Fibroblast of skin of right biceps (primary cell): ENCODE measurements at regions not wholly inside any gene's neighbourhood (a gene's known extent, or its start where the extent isn't known, plus 50 kb on each side); places are given as distances from the start of the nearest gene placed in this dataset.

Experiments
- DNase-seq: peaks from one replicate; pipeline ENCODE4 v3.0.0-alpha.2; 2013

- no peak for DNase-seq
Observed at GRCh38 chr15:69505956-69506556, 53.4 kb downstream of the RPLP1 start.

DNA sequence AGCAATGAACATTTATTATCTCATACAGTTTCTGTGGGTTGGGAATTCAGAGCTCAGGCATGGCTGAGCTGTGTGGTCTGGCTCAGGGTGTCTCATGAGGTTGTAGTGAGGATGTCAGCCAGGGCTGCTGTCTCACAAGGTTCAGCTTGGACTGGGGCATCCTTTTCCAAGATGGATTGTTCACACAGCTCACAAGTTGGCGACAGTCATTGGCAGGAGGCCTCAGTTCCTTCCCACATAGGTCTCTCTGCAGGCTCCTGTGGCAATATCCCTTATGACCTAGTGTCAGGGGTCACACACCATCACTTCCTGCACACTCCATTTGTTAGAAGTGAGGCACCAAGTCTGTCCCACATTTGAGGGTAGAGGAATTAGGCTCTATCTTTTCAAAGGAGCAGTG lies 56.0 kb downstream of the RPLP1 start:
- no peak for DNase-seq

- peak; percentile 17 for DNase-seq
Observed at GRCh38 chr15:69509131-69509530, 56.5 kb downstream of the RPLP1 start.

GRCh38 chr15:69510556-69510955 lies 57.9 kb downstream of the RPLP1 start:
- no peak for DNase-seq

DNA sequence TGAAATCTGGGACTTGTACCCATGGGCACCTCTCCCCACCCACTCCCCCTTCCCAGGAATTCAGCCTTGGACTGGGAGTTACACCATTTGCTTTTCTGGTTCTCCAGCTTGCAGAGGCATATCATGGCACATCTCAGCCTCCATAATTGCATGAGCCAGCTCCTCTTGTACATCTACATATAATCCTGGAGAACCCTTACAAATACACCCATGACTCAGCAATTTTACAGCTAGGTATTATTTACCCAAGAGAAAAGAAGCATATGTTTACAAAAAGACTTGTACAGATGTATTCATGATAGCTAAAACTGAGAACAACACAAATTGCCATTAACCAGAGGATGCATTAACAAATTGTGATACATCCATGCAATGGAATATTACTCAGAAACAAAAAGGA lies 58.4 kb downstream of the RPLP1 start:
- no peak for DNase-seq

- DNase-seq: no peak
Observed at GRCh38 chr15:69511716-69512340, 59.2 kb downstream of the RPLP1 start.

DNA sequence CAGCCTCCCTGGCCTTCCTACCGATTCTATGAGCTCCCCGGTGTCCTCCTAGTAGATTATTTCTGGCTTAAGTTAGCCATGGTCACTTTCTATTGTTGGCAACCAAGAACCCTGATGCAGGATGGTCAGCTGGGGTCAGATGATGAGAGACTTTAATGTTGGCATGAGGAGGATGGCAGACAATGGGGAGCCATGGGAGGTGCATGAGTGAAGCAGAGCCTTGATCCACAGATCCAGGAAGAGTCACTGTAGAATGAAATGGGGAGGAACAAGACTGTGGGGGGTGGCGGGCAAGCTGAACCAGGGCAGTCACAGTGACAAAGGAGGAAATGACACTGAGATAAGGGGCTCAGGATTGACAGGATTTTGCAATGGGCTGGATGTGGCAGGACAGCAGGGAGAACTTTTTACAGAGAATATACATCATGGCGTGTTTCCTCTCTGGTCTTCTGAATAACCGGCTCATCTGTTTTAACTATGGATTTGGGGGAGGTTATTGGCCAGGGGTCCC lies 60.9 kb downstream of the RPLP1 start:
- no peak for DNase-seq

GRCh38 chr15:69513986-69514385 lies 61.4 kb downstream of the RPLP1 start:
- DNase-seq: no peak

DNA sequence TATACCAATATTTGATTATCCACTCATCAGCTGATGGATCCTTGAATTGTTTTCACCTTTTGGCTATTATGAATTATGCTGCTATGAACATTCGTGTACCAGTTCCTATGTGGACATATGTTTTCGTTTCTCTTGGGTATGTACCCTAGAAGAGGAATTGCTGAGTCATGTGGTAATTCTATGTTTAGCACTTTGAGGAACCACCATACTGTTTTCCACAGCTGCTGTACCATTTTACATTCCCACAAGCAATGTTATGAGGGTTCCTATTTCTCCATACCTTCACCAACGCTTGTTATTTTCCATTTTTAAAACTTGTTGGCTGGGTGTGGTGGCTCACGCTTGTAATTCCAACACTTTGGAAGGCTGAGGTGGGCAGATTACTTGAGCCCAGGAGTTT lies 62.9 kb downstream of the RPLP1 start:
- no peak for DNase-seq

DNA sequence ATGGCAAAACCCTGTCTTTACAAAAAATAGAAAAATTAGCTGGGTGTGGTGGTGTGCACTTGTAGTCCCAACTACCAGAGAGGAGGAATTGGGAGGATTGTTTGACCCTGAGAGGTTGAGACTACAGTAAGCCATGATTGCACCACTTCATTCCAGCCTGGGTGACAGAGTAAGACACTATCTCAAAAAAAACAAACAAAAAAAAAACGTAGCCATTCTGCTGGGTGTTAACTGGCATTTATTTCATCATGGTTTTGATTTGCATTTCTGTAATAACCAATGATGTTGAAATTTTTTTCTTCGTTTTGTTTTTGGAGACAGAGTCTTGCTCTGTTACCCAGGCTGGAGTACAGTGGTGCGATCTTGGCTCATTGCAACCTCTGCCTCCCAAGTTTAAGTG lies 63.3 kb downstream of the RPLP1 start:
- DNase-seq: no peak

DNA sequence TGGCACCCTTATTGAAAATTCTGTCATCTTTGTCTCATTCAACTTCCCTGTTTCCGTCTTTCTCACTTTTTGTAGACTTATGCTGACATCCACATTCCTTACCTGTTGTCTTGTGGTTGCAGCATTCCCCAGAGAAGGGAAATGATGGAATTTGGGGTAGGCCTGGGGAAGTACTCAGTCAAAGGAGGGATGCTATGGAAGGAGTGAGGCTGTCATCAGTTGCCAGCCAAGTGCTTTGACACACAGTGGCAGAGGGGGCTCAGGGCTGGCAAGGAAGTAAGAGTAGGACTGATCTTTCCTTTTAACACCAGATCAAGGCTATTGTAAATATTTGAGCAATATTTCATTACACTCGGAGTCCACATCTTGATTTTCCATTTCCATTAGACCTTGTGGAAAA lies 64.4 kb downstream of the RPLP1 start:
- DNase-seq: peak; percentile 24

- no peak for DNase-seq
Observed at GRCh38 chr15:69518806-69519205, 66.2 kb downstream of the RPLP1 start.

GRCh38 chr15:69520067-69520466 lies 67.4 kb downstream of the RPLP1 start:
- no peak for DNase-seq

DNA sequence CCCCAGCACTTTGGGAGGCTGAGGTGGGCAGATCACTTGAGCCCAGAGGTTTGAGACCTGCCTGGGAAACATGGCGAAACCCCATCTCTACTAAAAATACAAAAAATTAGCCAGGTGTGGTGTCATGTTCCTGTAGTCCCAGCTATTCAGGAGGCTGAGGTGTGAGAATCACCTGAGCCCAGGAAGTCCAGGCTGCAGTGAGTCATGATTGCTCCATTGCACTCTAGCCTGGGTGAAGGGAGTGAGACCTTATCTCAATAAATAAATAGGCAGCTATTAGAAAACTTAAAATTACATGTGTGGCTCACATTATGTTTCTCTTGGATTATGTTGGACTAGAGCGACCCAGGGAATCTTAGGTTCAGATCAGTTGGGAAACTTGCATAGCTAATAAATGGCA lies 69.7 kb downstream of the RPLP1 start:
- no peak for DNase-seq

DNA sequence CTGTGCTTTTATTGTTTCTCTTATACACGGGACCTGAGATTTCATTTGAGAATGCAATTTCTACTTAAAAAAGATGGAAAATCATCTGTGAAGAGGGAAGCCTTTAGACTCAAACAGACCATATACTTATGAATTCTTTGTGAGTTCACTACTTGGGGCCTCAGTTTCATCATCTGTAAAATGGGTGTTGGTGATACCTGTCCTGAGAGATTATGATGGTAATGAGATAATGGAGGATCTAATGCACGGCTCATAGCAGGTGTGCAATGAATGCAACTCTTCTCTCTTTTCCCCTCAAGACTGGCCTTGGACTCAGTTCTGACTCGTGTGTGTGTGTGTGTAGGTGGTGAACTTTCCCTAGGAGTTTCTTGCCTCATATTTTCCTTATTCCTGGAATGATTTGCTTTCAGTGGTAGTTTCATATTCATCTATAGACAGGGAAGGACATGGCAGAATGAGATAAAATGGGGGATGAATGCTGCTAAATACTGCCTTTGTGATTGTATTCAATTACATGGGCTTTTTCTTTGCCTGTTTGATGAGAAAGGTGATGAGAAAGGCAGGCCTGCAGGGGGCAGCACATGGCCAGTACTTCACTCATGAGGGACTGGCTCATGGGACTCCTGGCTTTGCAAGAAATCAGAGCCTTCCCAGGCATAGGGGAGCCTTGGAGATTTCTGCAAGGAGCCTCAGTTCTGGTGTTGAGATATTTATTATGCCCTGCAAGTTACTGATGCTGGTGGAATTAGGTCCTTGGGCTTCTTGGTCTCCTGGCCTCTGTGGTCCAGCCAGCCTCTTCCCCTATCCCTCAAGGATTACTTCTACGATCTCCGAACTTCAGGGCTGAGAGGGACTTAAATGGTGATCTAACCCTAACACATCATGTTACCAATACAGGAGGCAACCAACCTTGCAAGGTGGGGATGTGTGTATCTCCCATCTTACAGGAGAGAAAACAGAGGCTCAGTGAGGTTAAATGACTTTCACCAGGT lies 70.7 kb downstream of the RPLP1 start:
- DNase-seq: peak; percentile 75

GRCh38 chr15:69524296-69524695 lies 71.7 kb downstream of the RPLP1 start:
- DNase-seq: no peak

DNA sequence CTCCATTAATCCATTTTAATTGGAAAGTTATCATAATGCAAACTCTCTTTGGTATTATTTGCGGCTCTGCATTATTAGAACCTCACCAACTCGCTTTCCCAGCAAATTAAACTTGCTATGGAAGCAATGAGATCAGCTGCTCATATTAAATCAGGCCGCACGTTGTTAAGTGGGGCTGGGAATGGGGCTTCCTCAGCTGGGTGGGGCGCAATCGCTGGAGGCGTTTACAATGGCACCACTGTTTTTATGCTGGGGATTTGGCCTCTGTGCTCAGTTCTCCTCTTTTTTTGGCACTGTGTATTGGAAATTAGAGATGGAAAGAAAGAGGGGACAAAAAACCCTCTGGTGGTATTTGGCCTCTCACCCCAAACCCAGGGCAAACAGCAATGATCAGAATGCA lies 72.2 kb downstream of the RPLP1 start:
- no peak for DNase-seq

GRCh38 chr15:69525543-69525942 lies 72.9 kb downstream of the RPLP1 start:
- DNase-seq: no peak

DNA sequence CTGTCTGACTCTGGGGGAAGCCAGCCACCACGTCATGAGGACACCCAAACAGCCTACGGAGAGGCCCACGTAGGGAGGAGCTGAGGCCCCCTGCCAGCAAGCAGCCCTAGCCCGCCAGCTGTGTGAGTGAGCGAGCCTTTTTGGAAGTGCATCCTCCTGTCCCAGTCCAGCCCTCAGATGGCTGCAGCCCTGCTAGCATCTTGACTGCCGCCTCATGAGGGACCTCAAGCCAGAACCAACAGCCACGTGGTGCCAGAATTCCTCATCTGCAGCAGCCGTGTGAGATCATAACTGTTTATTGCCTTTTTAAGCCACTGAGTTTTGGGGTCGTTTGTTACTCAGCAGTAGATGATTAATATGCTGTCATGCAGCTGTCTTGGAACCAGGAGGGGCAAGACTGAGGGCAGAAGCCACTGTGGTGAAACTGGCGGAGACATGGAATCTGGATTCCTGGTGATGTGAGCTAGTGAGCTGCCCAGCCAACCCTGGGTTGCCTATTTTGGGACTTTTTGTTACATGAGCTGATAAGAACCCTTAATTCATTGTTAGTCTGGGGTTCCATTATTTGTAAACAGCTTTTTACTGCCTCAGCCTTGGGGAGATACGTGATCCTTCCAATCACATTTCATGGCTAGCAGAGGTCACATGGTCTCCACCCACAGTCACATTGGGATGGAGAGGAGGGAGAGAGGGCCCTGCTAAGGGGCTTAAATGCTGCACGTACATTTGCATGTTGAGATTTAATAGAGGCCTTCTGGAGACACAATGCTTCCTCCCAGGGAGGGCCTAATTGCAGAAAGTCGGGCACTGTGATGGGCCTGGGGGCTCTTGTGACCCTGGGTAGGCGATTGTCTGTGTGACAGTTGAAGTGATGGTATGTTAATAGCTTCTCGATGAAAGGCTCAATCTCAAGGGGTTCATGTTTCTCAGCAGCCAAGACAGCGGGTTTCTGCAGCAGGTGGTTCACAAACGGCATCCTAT lies 73.8 kb downstream of the RPLP1 start:
- DNase-seq: peak; percentile 66

GRCh38 chr15:69529141-69529540 lies 76.5 kb downstream of the RPLP1 start:
- no peak for DNase-seq

- DNase-seq: no peak
Observed at GRCh38 chr15:69529961-69530633, 77.5 kb downstream of the RPLP1 start.
